COR-L47 (cell line): ENCODE measurements at regions not wholly inside any gene's neighbourhood (a gene's known extent, or its start where the extent isn't known, plus 50 kb on each side); places are given as distances from the start of the nearest gene placed in this dataset.
"Not testable (repeated sequence)": the region's sequence is repeated elsewhere in the genome, so short reads cannot be mapped to it uniquely, and the experiment has no call there.

ENCODE experiments used
- DNase-seq: peaks from one replicate; lab custom pipeline; 2025; lab: John Stamatoyannopoulos, UW

- DNase-seq, result no peak
Measured at GRCh38 chr20:24836661-24837299, 112.3 kb upstream of the CST7 start.

- DNase-seq, result no peak
Measured at GRCh38 chr20:24837781-24838450, 111.2 kb upstream of the CST7 start.

- no peak for DNase-seq
Measured at GRCh38 chr20:24838546-24839535, 110.2 kb upstream of the CST7 start.

GRCh38 chr20:24840121-24840713, 108.9 kb upstream of the CST7 start:
- no peak for DNase-seq

GRCh38 chr20:24842274-24842917, 106.7 kb upstream of the CST7 start:
- DNase-seq, result no peak

- DNase-seq, result no peak
Measured at GRCh38 chr20:24842918-24843715, 106.0 kb upstream of the CST7 start.

GRCh38 chr20:24850176-24850575, 98.9 kb upstream of the CST7 start:
- no peak for DNase-seq

GRCh38 chr20:24851346-24852019, 97.6 kb upstream of the CST7 start:
- DNase-seq, result no peak

- DNase-seq, result no peak
Measured at GRCh38 chr20:24853916-24854315, 95.2 kb upstream of the CST7 start.

- no peak for DNase-seq
Measured at GRCh38 chr20:24855848-24856247, 93.2 kb upstream of the CST7 start.

GRCh38 chr20:24858500-24858899, 90.6 kb upstream of the CST7 start:
- DNase-seq, result not testable (repeated sequence)

GRCh38 chr20:24859539-24859938, 89.5 kb upstream of the CST7 start:
- DNase-seq, result no peak

- DNase-seq, result no peak
Measured at GRCh38 chr20:24862186-24862585, 86.9 kb upstream of the CST7 start.

- no peak for DNase-seq
Measured at GRCh38 chr20:24862606-24863005, 86.5 kb upstream of the CST7 start.

GRCh38 chr20:24863356-24863755, 85.7 kb upstream of the CST7 start:
- no peak for DNase-seq

- no peak for DNase-seq
Measured at GRCh38 chr20:24866008-24866407, 83.1 kb upstream of the CST7 start.

GRCh38 chr20:24866742-24867141, 82.3 kb upstream of the CST7 start:
- no peak for DNase-seq

- no peak for DNase-seq
Measured at GRCh38 chr20:24867556-24867955, 81.5 kb upstream of the CST7 start.

- no peak for DNase-seq
Measured at GRCh38 chr20:24868396-24868927, 80.6 kb upstream of the CST7 start.

GRCh38 chr20:24868959-24869358, 80.1 kb upstream of the CST7 start:
- DNase-seq, result no peak
